ENCODE measurements at regions not wholly inside any gene's neighbourhood (a gene's known extent, or its start where the extent isn't known, plus 50 kb on each side); places are given as distances from the start of the nearest gene placed in this dataset.

DNA sequence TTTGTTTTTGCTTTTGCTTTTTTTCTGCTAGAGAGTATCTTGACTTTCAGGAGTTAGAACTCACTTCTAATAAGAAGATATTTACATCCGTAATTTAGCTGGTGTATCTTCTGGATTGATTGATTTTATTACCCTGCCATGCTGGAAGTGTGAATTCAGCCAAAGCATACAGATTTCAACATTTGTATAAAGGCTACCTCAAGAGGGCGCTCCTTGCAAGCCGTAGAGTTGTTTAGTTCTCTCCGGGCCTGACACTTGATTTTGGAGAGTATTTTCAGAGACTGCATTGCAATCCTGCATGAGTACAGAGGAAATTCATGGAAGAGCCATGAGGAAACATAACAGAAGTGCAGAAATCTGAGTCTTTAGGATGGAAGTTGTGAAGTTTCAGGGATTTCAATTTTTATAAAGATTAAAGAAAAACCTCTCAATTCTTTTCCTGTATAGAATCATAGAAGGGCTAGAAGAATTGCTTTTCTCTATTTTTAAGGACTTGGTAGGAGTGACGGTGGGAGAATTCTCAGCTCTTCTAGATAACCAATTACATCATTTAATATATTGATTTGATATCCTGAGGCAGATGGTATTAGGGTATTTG lies 66.7 kb upstream of the TIAM2 start:
- BruUV-seq (replicated peaks) = no TSS peak
- in situ Hi-C loops (cut with MboI) = no loop called here
- no peaks in the 10 kb centered on the region for H3K9me3 ChIP-seq (replicated peaks; ENCODE audit: control insufficient read depth, insufficient read depth, low read length)
- ChIA-PET CTCF (interaction anchor here (0.7 to 12.0 kb wide), 54 partner anchors 10 to 402 kb away, joined by 3 to 206 read pairs (median 4); no protein-coding TSS in a partner anchor), RAD21 (ENCODE audit: unreplicated experiment) (interaction anchor here (0.7 to 7.4 kb wide), 16 partner anchors 9 to 353 kb away, joined by 3 to 116 read pairs (median 3); no protein-coding TSS in a partner anchor), SMC1A (ENCODE audit: uncharacterized antibody, unreplicated experiment) (interaction anchor here (0.6 to 4.9 kb wide), 39 partner anchors 12 to 390 kb away, joined by 3 to 150 read pairs (median 4); no protein-coding TSS in a partner anchor), POLR2A (interaction anchor here (0.7 to 2.7 kb wide), 2 partner anchors 245 to 253 kb away, joined by 3 to 9 read pairs; no protein-coding TSS in a partner anchor)
- intact Hi-C loops (cut with micrococcal nuclease; ENCODE audit: unreplicated experiment) = loop anchor here (1.0 to 5.0 kb wide), 4 partner anchors 61 to 320 kb away; no protein-coding TSS in a partner anchor
- H3K4me1 ChIP-seq (ENCODE audit: control insufficient read depth, insufficient read depth, low read length) = 0 out of 2 replicates have a peak, but pooled peaks cover 2% of the 10 kb centered on the region
- DNase-seq (ENCODE audit: low read depth, low spot score) (peak; percentile 12), FAIRE-seq (peak; percentile 92), ATAC-seq (peak; percentile 94)
- no peak overlapping the region for H3K4me2 ChIP-seq (ENCODE audit: control insufficient read depth, insufficient read depth)
- H2AFZ ChIP-seq (ENCODE audit: control insufficient read depth, low read depth, low read length) = no peak overlapping the region
- no peak overlapping the region for H3K27ac ChIP-seq (ENCODE audit: control insufficient read depth, insufficient read depth)
- H3K9ac ChIP-seq (ENCODE audit: control insufficient read depth, insufficient read depth, low read length) = no peak overlapping the region
- H3K27me3 ChIP-seq (replicated peaks in 1 of 2; ENCODE audit: control insufficient read depth in 2 of 2, insufficient read depth in 2 of 2, low read length in 1 of 2) = no peaks in the 10 kb centered on the region
- H3K4me3 ChIP-seq = no peak overlapping the region
- no peaks in the 10 kb centered on the region for H4K20me1 ChIP-seq (ENCODE audit: control insufficient read depth, insufficient read depth)
- H3K79me2 ChIP-seq (ENCODE audit: control insufficient read depth, insufficient read depth, low read length) = no peaks in the 10 kb centered on the region
- WGBS (ENCODE audit: insufficient coverage, insufficient replicate concordance, low lambda C conversion rate, missing lambda C conversion rate) = 2% methylated on average over 5 of the region's 5 CpGs
- H3K36me3 ChIP-seq (ENCODE audit: control insufficient read depth in 2 of 2, insufficient read depth in 2 of 2, low read length in 1 of 2) = no peaks in the 10 kb centered on the region
- TF ChIP-seq, protein P1, sequence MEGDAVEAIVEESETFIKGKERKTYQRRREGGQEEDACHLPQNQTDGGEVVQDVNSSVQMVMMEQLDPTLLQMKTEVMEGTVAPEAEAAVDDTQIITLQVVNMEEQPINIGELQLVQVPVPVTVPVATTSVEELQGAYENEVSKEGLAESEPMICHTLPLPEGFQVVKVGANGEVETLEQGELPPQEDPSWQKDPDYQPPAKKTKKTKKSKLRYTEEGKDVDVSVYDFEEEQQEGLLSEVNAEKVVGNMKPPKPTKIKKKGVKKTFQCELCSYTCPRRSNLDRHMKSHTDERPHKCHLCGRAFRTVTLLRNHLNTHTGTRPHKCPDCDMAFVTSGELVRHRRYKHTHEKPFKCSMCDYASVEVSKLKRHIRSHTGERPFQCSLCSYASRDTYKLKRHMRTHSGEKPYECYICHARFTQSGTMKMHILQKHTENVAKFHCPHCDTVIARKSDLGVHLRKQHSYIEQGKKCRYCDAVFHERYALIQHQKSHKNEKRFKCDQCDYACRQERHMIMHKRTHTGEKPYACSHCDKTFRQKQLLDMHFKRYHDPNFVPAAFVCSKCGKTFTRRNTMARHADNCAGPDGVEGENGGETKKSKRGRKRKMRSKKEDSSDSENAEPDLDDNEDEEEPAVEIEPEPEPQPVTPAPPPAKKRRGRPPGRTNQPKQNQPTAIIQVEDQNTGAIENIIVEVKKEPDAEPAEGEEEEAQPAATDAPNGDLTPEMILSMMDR (IDR thresholded peaks at IDR 0.05 in 2 of 3, conservative IDR thresholded peaks at IDR 0.05 in 1 of 3; ENCODE audit: control insufficient read depth in 2 of 3, extremely low read depth in 1 of 3, insufficient read depth in 1 of 3, low read depth in 3 of 3, low read length in 3 of 3) = peak; percentile 72 to 90 (median 76)
- no peak for TF ChIP-seq EED (IDR thresholded peaks at IDR 0.05; ENCODE audit: low read depth)
- TF ChIP-seq E4F1 (IDR thresholded peaks at IDR 0.05; ENCODE audit: borderline replicate concordance, partially characterized antibody) = no peak
- TF ChIP-seq EGR1 (IDR thresholded peaks at IDR 0.05; ENCODE audit: borderline replicate concordance in 1 of 2, low read depth in 2 of 2, low read length in 2 of 2) = no peak
- TF ChIP-seq ZBTB33 (IDR thresholded peaks at IDR 0.05) = no peak
- TF ChIP-seq POU2F2 (IDR thresholded peaks at IDR 0.05; ENCODE audit: borderline replicate concordance, low read depth, low read length) = peak; percentile 57; the same call in 2 of the 3 replicates
- peak; percentile 81; the same call in 1 of the 2 replicates for TF ChIP-seq SMC3 (IDR thresholded peaks at IDR 0.05; ENCODE audit: borderline replicate concordance, low read length)
- TF ChIP-seq, protein P2, sequence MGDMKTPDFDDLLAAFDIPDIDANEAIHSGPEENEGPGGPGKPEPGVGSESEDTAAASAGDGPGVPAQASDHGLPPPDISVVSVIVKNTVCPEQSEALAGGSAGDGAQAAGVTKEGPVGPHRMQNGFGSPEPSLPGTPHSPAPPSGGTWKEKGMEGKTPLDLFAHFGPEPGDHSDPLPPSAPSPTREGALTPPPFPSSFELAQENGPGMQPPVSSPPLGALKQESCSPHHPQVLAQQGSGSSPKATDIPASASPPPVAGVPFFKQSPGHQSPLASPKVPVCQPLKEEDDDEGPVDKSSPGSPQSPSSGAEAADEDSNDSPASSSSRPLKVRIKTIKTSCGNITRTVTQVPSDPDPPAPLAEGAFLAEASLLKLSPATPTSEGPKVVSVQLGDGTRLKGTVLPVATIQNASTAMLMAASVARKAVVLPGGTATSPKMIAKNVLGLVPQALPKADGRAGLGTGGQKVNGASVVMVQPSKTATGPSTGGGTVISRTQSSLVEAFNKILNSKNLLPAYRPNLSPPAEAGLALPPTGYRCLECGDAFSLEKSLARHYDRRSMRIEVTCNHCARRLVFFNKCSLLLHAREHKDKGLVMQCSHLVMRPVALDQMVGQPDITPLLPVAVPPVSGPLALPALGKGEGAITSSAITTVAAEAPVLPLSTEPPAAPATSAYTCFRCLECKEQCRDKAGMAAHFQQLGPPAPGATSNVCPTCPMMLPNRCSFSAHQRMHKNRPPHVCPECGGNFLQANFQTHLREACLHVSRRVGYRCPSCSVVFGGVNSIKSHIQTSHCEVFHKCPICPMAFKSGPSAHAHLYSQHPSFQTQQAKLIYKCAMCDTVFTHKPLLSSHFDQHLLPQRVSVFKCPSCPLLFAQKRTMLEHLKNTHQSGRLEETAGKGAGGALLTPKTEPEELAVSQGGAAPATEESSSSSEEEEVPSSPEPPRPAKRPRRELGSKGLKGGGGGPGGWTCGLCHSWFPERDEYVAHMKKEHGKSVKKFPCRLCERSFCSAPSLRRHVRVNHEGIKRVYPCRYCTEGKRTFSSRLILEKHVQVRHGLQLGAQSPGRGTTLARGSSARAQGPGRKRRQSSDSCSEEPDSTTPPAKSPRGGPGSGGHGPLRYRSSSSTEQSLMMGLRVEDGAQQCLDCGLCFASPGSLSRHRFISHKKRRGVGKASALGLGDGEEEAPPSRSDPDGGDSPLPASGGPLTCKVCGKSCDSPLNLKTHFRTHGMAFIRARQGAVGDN (IDR thresholded peaks at IDR 0.05) = no peak
- peak; percentile 98 for TF ChIP-seq RAD21 (IDR thresholded peaks at IDR 0.05; ENCODE audit: insufficient read depth, low read depth, low read length)
- TF ChIP-seq YY1 (IDR thresholded peaks at IDR 0.05; ENCODE audit: low read depth, low read length) = peak; percentile 67; the same call in 1 of the 2 replicates
- no peak for TF ChIP-seq CEBPB (IDR thresholded peaks at IDR 0.05; ENCODE audit: borderline replicate concordance in 1 of 2, low read depth in 2 of 2, low read length in 2 of 2)

Data from GM12878 (cell line).